Liver (tissue), 8 donors: ENCODE measurements at regions not wholly inside any gene's neighbourhood (a gene's known extent, or its start where the extent isn't known, plus 50 kb on each side); places are given as distances from the start of the nearest gene placed in this dataset.

Experiments
- DNase-seq: peaks from one replicate; pipeline ENCODE4 v3.0.0-alpha.2; 2017; ENCODE audit warnings: low spot score
- H3K27ac ChIP-seq, 2 donors: one replicate each; pipeline ENCODE4 v1.7.0; 2013; ENCODE audit warnings: inconsistent platforms in 2 of 2, low read length in 2 of 2, control low read depth in 1 of 2, low read depth in 1 of 2, mild to moderate bottlenecking in 1 of 2
- H3K27me3 ChIP-seq, 4 donors: one replicate each; pipeline versions ENCODE4 v1.6.1 to v1.7.0; 2013; ENCODE audit warnings: low read length in 3 of 4, inconsistent platforms in 1 of 4, mild to moderate bottlenecking in 1 of 4, moderate library complexity in 1 of 4; ENCODE audit not compliant: control insufficient read depth in 4 of 4, insufficient read depth in 4 of 4
- H3K36me3 ChIP-seq, 4 donors: one replicate each; pipeline versions ENCODE4 v1.6.1 to v1.7.0; 2013; ENCODE audit warnings: low read length in 3 of 4, mild to moderate bottlenecking in 3 of 4, low read depth in 1 of 4, moderate library complexity in 1 of 4; ENCODE audit not compliant: control insufficient read depth in 4 of 4, insufficient read depth in 3 of 4
- H3K4me1 ChIP-seq, 4 donors: one replicate each; pipeline versions ENCODE4 v1.6.1 to v1.7.0; 2013; ENCODE audit warnings: low read length in 3 of 4, mild to moderate bottlenecking in 3 of 4, moderate library complexity in 1 of 4; ENCODE audit not compliant: control insufficient read depth in 4 of 4, insufficient read depth in 4 of 4
- H3K4me3 ChIP-seq, 3 donors: one replicate each; pipeline versions ENCODE4 v1.6.1 to v1.7.0; 2013; ENCODE audit warnings: low read length in 3 of 3, control low read depth in 1 of 3, low read depth in 1 of 3, mild to moderate bottlenecking in 1 of 3
- H3K9ac ChIP-seq, 2 donors: one replicate each; pipeline ENCODE4 v1.7.0; 2013; ENCODE audit warnings: low read length in 2 of 2, mild to moderate bottlenecking in 2 of 2, moderate library complexity in 2 of 2, control low read depth in 1 of 2, low read depth in 1 of 2
- H3K9me3 ChIP-seq, 4 donors: one replicate each; pipeline versions ENCODE4 v1.6.1 to v1.7.0; 2013; ENCODE audit warnings: low read length in 3 of 4; ENCODE audit not compliant: control insufficient read depth in 4 of 4
- EGR1 ChIP-seq, 2 donors: IDR thresholded peaks; 2 replicates each; pipeline ENCODE4 v1.6.1; 2016 to 2018; ENCODE audit warnings: antibody characterized with exemption in 2 of 2, low read depth in 2 of 2
- FOXA1 ChIP-seq: IDR thresholded peaks from 2 replicates; pipeline ENCODE4 v1.6.1; 2016; ENCODE audit warnings: antibody characterized with exemption
- FOXA2 ChIP-seq: IDR thresholded peaks from 2 replicates; pipeline ENCODE4 v1.6.1; 2016; ENCODE audit warnings: antibody characterized with exemption
- GABPA ChIP-seq, 2 donors: IDR thresholded peaks in 1 of 2; conservative IDR thresholded peaks in 1 of 2; 2 replicates each; pipeline ENCODE4 v1.6.1; 2016; ENCODE audit warnings: antibody characterized with exemption in 2 of 2, mild to moderate bottlenecking in 1 of 2, moderate library complexity in 1 of 2
- HNF4A ChIP-seq, 2 donors: conservative IDR thresholded peaks; 2 replicates each; pipeline ENCODE4 v1.6.1; 2016; ENCODE audit warnings: antibody characterized with exemption in 2 of 2, mild to moderate bottlenecking in 2 of 2
- HNF4G ChIP-seq: IDR thresholded peaks from 2 replicates; pipeline ENCODE4 v1.6.1; 2016; ENCODE audit warnings: antibody characterized with exemption
- JUND ChIP-seq, 2 donors: IDR thresholded peaks; 2 replicates each; pipeline ENCODE4 v1.6.1; 2016; ENCODE audit warnings: antibody characterized with exemption in 2 of 2
- NR2F2 ChIP-seq: IDR thresholded peaks from 2 replicates; pipeline ENCODE4 v1.6.1; 2016; ENCODE audit warnings: antibody characterized with exemption
- RAD21 ChIP-seq, 2 donors: IDR thresholded peaks; 2 replicates each; pipeline ENCODE4 v1.6.1; 2016; ENCODE audit warnings: antibody characterized with exemption in 2 of 2, mild to moderate bottlenecking in 2 of 2
- TAF1 ChIP-seq: conservative IDR thresholded peaks from 2 replicates; pipeline ENCODE4 v1.6.1; 2016; ENCODE audit warnings: antibody characterized with exemption, mild to moderate bottlenecking
- YY1 ChIP-seq: IDR thresholded peaks from 2 replicates; pipeline ENCODE4 v1.6.1; 2016; ENCODE audit warnings: antibody characterized with exemption, mild to moderate bottlenecking
- WGBS: extraction: QIAGEN DNeasy Blood & Tissue Kit; methylation state at CpG from one replicate; pipeline ENCODE4 v1.1.7; 2013; 5-methylcytosine and 5-hydroxymethylcytosine counted together
- TF ChIP-seq, protein P1 (sequence below): IDR thresholded peaks from 2 replicates; pipeline ENCODE4 v1.6.1; 2016; ENCODE audit warnings: antibody characterized with exemption
- TF ChIP-seq, protein P2 (sequence below): IDR thresholded peaks from 2 replicates; pipeline ENCODE4 v1.6.1; 2016; ENCODE audit warnings: antibody characterized with exemption
- TF ChIP-seq, protein P3 (sequence below): fragments of 150-350 bp; IDR thresholded peaks from 2 replicates; pipeline ENCODE4 v1.5.1; 2017; ENCODE audit warnings: improper control_type of control experiment, low read depth, low read length; ENCODE audit not compliant: missing input control
- TF ChIP-seq, protein P4 (sequence below): IDR thresholded peaks from 2 replicates; pipeline ENCODE4 v1.6.1; 2016; ENCODE audit warnings: antibody characterized with exemption, mild to moderate bottlenecking
- donor health status: healthy.
- donor health status: healthy.
- donor health status: healthy.
- donor health status: healthy.
- donor health status: healthy.

DNA sequence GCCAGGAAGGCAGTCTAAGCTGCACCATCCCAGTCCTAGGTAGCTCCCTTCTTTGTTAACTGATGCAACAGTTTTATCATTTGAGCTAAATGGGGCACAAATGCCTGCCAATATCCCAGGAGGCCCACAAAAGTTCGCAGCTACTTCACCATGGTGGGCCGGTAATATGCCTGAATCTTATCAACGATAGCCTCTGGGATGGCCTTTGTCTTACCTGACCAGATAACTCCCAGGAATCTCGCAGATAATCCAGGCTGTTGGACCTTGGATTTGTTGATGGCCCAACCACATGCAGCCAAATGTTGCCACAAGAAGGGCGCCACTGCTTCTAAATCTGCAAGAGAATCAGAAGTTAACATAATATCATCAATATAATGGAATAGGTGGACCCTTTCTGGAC, 83.8 kb upstream of the ATP10B start:
- no peaks in the 10 kb centered on the region for H3K36me3 ChIP-seq
- no peaks in the 10 kb centered on the region for H3K27me3 ChIP-seq
- no peak overlapping the region for H3K4me3 ChIP-seq
- peaks cover 0 to 2% (median 0%) of the 10 kb centered on the region in 4 donors for H3K9me3 ChIP-seq
- no peaks in the 10 kb centered on the region for H3K4me1 ChIP-seq
- H3K9ac ChIP-seq = no peak overlapping the region
- no peak for DNase-seq
- TF ChIP-seq YY1 = no peak
- TF ChIP-seq FOXA1 = no peak
- TF ChIP-seq, protein P1, sequence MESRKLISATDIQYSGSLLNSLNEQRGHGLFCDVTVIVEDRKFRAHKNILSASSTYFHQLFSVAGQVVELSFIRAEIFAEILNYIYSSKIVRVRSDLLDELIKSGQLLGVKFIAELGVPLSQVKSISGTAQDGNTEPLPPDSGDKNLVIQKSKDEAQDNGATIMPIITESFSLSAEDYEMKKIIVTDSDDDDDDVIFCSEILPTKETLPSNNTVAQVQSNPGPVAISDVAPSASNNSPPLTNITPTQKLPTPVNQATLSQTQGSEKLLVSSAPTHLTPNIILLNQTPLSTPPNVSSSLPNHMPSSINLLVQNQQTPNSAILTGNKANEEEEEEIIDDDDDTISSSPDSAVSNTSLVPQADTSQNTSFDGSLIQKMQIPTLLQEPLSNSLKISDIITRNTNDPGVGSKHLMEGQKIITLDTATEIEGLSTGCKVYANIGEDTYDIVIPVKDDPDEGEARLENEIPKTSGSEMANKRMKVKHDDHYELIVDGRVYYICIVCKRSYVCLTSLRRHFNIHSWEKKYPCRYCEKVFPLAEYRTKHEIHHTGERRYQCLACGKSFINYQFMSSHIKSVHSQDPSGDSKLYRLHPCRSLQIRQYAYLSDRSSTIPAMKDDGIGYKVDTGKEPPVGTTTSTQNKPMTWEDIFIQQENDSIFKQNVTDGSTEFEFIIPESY = no peak
- no peak for TF ChIP-seq HNF4G
- TF ChIP-seq GABPA (IDR thresholded peaks at IDR 0.05 in 1 of 2, conservative IDR thresholded peaks at IDR 0.05 in 1 of 2) = no peak
- no peak for TF ChIP-seq FOXA2
- TF ChIP-seq, protein P2, sequence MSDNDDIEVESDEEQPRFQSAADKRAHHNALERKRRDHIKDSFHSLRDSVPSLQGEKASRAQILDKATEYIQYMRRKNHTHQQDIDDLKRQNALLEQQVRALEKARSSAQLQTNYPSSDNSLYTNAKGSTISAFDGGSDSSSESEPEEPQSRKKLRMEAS = no peak
- TF ChIP-seq EGR1 (IDR thresholded peaks at IDR 0.05; ENCODE audit: low read depth in 2 of 2) = no peak
- TF ChIP-seq JUND (IDR thresholded peaks at IDR 0.05) = no peak
- TF ChIP-seq, protein P3, sequence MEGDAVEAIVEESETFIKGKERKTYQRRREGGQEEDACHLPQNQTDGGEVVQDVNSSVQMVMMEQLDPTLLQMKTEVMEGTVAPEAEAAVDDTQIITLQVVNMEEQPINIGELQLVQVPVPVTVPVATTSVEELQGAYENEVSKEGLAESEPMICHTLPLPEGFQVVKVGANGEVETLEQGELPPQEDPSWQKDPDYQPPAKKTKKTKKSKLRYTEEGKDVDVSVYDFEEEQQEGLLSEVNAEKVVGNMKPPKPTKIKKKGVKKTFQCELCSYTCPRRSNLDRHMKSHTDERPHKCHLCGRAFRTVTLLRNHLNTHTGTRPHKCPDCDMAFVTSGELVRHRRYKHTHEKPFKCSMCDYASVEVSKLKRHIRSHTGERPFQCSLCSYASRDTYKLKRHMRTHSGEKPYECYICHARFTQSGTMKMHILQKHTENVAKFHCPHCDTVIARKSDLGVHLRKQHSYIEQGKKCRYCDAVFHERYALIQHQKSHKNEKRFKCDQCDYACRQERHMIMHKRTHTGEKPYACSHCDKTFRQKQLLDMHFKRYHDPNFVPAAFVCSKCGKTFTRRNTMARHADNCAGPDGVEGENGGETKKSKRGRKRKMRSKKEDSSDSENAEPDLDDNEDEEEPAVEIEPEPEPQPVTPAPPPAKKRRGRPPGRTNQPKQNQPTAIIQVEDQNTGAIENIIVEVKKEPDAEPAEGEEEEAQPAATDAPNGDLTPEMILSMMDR = no peak
- no peak for TF ChIP-seq RAD21 (IDR thresholded peaks at IDR 0.05)
- no peak for TF ChIP-seq NR2F2
- TF ChIP-seq TAF1 = no peak
- TF ChIP-seq HNF4A (conservative IDR thresholded peaks at IDR 0.05) = no peak
- TF ChIP-seq, protein P4, sequence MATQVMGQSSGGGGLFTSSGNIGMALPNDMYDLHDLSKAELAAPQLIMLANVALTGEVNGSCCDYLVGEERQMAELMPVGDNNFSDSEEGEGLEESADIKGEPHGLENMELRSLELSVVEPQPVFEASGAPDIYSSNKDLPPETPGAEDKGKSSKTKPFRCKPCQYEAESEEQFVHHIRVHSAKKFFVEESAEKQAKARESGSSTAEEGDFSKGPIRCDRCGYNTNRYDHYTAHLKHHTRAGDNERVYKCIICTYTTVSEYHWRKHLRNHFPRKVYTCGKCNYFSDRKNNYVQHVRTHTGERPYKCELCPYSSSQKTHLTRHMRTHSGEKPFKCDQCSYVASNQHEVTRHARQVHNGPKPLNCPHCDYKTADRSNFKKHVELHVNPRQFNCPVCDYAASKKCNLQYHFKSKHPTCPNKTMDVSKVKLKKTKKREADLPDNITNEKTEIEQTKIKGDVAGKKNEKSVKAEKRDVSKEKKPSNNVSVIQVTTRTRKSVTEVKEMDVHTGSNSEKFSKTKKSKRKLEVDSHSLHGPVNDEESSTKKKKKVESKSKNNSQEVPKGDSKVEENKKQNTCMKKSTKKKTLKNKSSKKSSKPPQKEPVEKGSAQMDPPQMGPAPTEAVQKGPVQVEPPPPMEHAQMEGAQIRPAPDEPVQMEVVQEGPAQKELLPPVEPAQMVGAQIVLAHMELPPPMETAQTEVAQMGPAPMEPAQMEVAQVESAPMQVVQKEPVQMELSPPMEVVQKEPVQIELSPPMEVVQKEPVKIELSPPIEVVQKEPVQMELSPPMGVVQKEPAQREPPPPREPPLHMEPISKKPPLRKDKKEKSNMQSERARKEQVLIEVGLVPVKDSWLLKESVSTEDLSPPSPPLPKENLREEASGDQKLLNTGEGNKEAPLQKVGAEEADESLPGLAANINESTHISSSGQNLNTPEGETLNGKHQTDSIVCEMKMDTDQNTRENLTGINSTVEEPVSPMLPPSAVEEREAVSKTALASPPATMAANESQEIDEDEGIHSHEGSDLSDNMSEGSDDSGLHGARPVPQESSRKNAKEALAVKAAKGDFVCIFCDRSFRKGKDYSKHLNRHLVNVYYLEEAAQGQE = no peak
- 88% methylated on average over 5 of the region's 5 CpGs for WGBS
- H3K27ac ChIP-seq = no peak overlapping the region

DNA sequence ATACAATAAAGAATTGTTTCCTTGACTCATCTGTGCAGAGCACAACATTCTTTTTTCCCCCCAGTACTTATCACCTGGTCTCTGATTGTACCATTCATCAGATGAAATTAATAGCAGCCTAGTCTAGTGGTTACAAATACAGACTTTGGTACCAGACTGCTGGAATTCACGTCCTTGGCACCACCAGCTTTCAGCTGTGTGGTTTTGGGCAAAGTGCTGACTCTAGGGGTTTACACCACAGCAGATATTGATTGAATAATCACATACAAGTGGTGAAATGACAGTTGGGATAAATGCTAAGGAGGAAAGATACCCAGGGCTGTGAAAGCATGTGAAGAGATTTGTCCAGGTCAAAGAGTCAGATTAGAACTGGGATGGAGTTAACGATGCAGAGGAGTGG, 79.3 kb upstream of the ATP10B start:
- TF ChIP-seq HNF4A (conservative IDR thresholded peaks at IDR 0.05) (peak in 1 of 2 donors; percentile 16), GABPA (IDR thresholded peaks at IDR 0.05 in 1 of 2, conservative IDR thresholded peaks at IDR 0.05 in 1 of 2) (no peak)
- TF ChIP-seq, protein P4 = no peak
- Histone ChIP-seq H3K9ac (no peak overlapping the region), H3K36me3 (no peaks in the 10 kb centered on the region), H3K27ac (no peak overlapping the region), H3K4me1 (no peaks in the 10 kb centered on the region), H3K27me3 (no peaks in the 10 kb centered on the region), H3K4me3 (no peak overlapping the region), H3K9me3 (no peaks in the 10 kb centered on the region)
- 51% methylated on average over 2 of the region's 2 CpGs for WGBS
- DNase-seq = no peak
